OCI-LY1 (cell line): ENCODE measurements at regions not wholly inside any gene's neighbourhood (a gene's known extent, or its start where the extent isn't known, plus 50 kb on each side); places are given as distances from the start of the nearest gene placed in this dataset.

Experiments used
- H2AFZ ChIP-seq: fragments of 200-600 bp; sonication (generic), shearing (Covaris generic); 2 replicates; pipeline ENCODE4 v1.6.0; 2014; ENCODE audit warnings: antibody characterized with exemption, mild to moderate bottlenecking, low read length
- H3F3A ChIP-seq: fragments of 200-600 bp; sonication (generic), shearing (Covaris generic); 2 replicates; pipeline ENCODE4 v1.6.0; 2014; ENCODE audit warnings: mild to moderate bottlenecking, antibody characterized with exemption, low read length, moderate library complexity; ENCODE audit not compliant: insufficient read depth
- H3K27ac ChIP-seq: fragments of 200-600 bp; sonication (generic); 2 replicates; pipeline ENCODE4 v1.5.1; 2014; ENCODE audit warnings: low read length, mixed run types, mild to moderate bottlenecking, low read depth; ENCODE audit not compliant: poor library complexity, severe bottlenecking
- H3K27me3 ChIP-seq: fragments of 200-600 bp; sonication (generic); 2 replicates; pipeline ENCODE4 v1.6.0; 2014; ENCODE audit warnings: antibody characterized with exemption, mild to moderate bottlenecking, low read length, moderate library complexity; ENCODE audit not compliant: insufficient read depth
- H3K36me3 ChIP-seq: fragments of 200-600 bp; sonication (generic); 2 replicates; pipeline ENCODE4 v1.6.1; 2014; ENCODE audit warnings: mild to moderate bottlenecking, antibody characterized with exemption, low read length, moderate library complexity, mixed read lengths; ENCODE audit not compliant: insufficient read depth
- H3K4me1 ChIP-seq: fragments of 200-600 bp; sonication (generic); 2 replicates; pipeline ENCODE4 v1.5.1; 2014; ENCODE audit warnings: mild to moderate bottlenecking, low read length, moderate library complexity; ENCODE audit not compliant: insufficient read depth, severe bottlenecking
- H3K4me2 ChIP-seq: fragments of 200-600 bp; sonication (generic), shearing (Covaris generic); 2 replicates; pipeline ENCODE4 v1.6.1; 2014; ENCODE audit warnings: low read length
- H3K4me3 ChIP-seq: fragments of 200-600 bp; sonication (generic); 2 replicates; pipeline ENCODE4 v1.5.1; 2014; ENCODE audit warnings: low read length, low read depth, mild to moderate bottlenecking, mixed read lengths; ENCODE audit not compliant: poor library complexity, severe bottlenecking
- H3K79me2 ChIP-seq: fragments of 200-600 bp; shearing (Covaris generic); 2 replicates; pipeline ENCODE4 v1.6.1; 2016; ENCODE audit warnings: mixed run types, low read length, mixed read lengths; ENCODE audit not compliant: insufficient read depth
- H3K9ac ChIP-seq: fragments of 200-600 bp; sonication (generic), shearing (Covaris generic); 2 replicates; pipeline ENCODE4 v1.6.1; 2014; ENCODE audit warnings: mild to moderate bottlenecking, low read length, mixed read lengths
- H3K9me2 ChIP-seq: fragments of 200-600 bp; sonication (generic), shearing (Covaris generic); 2 replicates; pipeline ENCODE4 v1.6.1; 2014; ENCODE audit warnings: low read depth, mild to moderate bottlenecking, low read length, mixed read lengths
- H3K9me3 ChIP-seq: fragments of 200-600 bp; shearing (Covaris generic); 2 replicates; pipeline ENCODE4 v1.6.1; 2014; ENCODE audit warnings: low read length, mixed read lengths
- H4K20me1 ChIP-seq: fragments of 200-600 bp; sonication (generic), shearing (Covaris generic); 2 replicates; pipeline ENCODE4 v1.6.0; 2016; ENCODE audit warnings: mild to moderate bottlenecking, low read length; ENCODE audit not compliant: insufficient read depth
- EZH2 ChIP-seq: fragments of 200-600 bp; sonication (generic), shearing (Covaris generic); IDR thresholded peaks from 2 replicates; pipeline ENCODE4 v1.8.0; 2017; ENCODE audit warnings: borderline replicate concordance, mixed run types, mild to moderate bottlenecking, antibody characterized with exemption, low read length, moderate library complexity, mixed read lengths
- TF ChIP-seq, protein P1 (sequence below): fragments of 200-600 bp; sonication (generic), shearing (Covaris generic); IDR thresholded peaks from 2 replicates; pipeline ENCODE4 v1.5.1; 2017; ENCODE audit warnings: mild to moderate bottlenecking, antibody characterized with exemption, low read length, moderate library complexity, mixed read lengths

DNA sequence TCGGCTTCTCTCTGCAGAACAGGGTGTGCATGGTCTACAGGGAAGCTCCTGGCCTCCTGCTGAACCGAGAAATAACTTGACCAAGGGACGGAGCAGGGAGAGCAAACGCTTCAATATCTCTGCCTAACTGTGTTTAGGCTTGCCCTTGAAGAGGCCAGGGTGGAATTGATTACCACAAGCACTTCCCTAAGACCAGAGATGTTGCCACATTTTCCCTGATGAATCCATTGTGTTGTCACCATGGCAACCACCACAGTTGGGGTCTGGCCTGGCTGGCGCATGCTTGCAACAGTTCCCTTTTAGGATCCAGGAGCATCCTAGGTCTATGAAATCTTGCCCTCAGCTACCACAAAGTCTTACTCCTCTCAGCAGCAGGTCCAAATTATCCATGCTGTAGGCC, 213.5 kb upstream of the SULF2 start:
- Histone ChIP-seq H3K27me3 (0 out of 2 replicates have a peak, but pooled peaks cover 3% of the 10 kb centered on the region), H3K9me2 (no peaks in the 10 kb centered on the region), H3K9ac (no peak overlapping the region), H3K4me2 (no peak overlapping the region), H3K4me3 (no peak overlapping the region), H3F3A (no peaks in the 10 kb centered on the region), H3K36me3 (no peaks in the 10 kb centered on the region), H3K9me3 (no peaks in the 10 kb centered on the region), H4K20me1 (no peaks in the 10 kb centered on the region), H3K27ac (no peak overlapping the region), H3K79me2 (no peaks in the 10 kb centered on the region), H2AFZ (no peak overlapping the region), H3K4me1 (no peaks in the 10 kb centered on the region)
- TF ChIP-seq, protein P1, sequence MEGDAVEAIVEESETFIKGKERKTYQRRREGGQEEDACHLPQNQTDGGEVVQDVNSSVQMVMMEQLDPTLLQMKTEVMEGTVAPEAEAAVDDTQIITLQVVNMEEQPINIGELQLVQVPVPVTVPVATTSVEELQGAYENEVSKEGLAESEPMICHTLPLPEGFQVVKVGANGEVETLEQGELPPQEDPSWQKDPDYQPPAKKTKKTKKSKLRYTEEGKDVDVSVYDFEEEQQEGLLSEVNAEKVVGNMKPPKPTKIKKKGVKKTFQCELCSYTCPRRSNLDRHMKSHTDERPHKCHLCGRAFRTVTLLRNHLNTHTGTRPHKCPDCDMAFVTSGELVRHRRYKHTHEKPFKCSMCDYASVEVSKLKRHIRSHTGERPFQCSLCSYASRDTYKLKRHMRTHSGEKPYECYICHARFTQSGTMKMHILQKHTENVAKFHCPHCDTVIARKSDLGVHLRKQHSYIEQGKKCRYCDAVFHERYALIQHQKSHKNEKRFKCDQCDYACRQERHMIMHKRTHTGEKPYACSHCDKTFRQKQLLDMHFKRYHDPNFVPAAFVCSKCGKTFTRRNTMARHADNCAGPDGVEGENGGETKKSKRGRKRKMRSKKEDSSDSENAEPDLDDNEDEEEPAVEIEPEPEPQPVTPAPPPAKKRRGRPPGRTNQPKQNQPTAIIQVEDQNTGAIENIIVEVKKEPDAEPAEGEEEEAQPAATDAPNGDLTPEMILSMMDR: no peak
- TF ChIP-seq EZH2: no peak

DNA sequence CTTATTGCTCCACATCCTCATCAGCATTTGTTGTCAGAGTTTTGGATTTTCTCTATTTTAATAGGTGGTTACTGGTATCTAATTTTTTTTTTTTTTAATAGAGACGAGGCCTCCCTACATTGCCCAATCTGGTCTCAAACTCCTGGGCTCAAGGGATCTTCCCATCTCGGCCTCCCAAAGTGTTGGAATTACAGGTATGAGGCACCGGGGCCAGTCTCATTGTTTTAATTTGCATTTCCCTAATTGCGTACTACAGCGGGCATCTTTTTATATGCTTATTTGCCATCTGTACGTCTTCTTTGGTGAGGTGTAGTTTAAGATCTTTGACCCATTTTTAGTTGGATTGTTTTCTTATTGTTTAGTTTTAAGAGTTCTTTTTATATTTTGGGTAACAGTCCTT, 210.4 kb upstream of the SULF2 start:
- Histone ChIP-seq H3K4me1 (no peaks in the 10 kb centered on the region), H3K4me2 (no peak overlapping the region)

GRCh38 chr20:47993817-47994216, 208.5 kb upstream of the SULF2 start:
- Histone ChIP-seq H3K4me1 (no peaks in the 10 kb centered on the region), H3K4me3 (no peak overlapping the region), H3K27me3 (no peaks in the 10 kb centered on the region), H3K36me3 (no peaks in the 10 kb centered on the region), H3K9me2 (no peaks in the 10 kb centered on the region), H3K4me2 (no peak overlapping the region), H2AFZ (no peak overlapping the region), H3K79me2 (no peaks in the 10 kb centered on the region), H3F3A (no peaks in the 10 kb centered on the region), H3K9ac (no peak overlapping the region), H4K20me1 (no peaks in the 10 kb centered on the region), H3K9me3 (no peaks in the 10 kb centered on the region), H3K27ac (no peak overlapping the region)
- TF ChIP-seq, protein P1: no peak
- TF ChIP-seq EZH2: no peak

More for the DNA sequence above, 210.4 kb upstream of the SULF2 start:
- Histone ChIP-seq H2AFZ (no peak overlapping the region), H3K27ac (no peak overlapping the region), H3K9me2 (no peaks in the 10 kb centered on the region), H4K20me1 (no peaks in the 10 kb centered on the region), H3K9me3 (no peaks in the 10 kb centered on the region), H3K27me3 (no peaks in the 10 kb centered on the region), H3K9ac (no peak overlapping the region), H3F3A (no peaks in the 10 kb centered on the region), H3K4me3 (no peak overlapping the region), H3K79me2 (no peaks in the 10 kb centered on the region), H3K36me3 (no peaks in the 10 kb centered on the region)
- TF ChIP-seq, protein P1: no peak
- no peak for TF ChIP-seq EZH2
